ENCODE measurements at regions not wholly inside any gene's neighbourhood (a gene's known extent, or its start where the extent isn't known, plus 50 kb on each side); places are given as distances from the start of the nearest gene placed in this dataset.

DNA sequence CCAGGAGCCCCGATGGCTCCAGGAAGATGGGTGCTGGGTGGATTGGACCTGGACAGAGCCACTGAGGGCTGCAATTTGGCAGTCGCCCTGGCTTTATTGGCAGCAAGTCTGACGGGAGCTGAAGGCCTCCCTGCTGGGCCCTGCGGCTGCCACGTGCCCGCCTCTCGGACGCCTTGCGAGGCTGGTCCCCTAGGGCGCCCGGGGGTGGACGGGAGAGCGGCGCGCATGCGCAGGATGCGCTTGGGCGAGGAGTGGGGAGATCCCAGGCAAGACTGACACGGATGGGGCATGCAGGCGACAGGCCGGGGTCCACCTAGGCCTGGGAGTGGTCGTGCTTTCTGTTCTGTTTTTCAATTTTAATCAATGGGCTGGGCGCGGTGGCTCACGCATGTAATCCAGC, 150.0 kb downstream of the ADAMTS15 start:
- DNase-seq (ENCODE audit: low read depth, low spot score) (no peak), FAIRE-seq (no peak)
- Histone ChIP-seq H3K9me1 (ENCODE audit: control insufficient read depth, extremely low read depth, insufficient read depth, low read length) (no peaks in the 10 kb centered on the region), H3K27me3 (ENCODE audit: control insufficient read depth, extremely low read depth, insufficient read depth, low read length) (no peaks in the 10 kb centered on the region), H2AFZ (ENCODE audit: control insufficient read depth, low read length) (no peak overlapping the region), H3K36me3 (ENCODE audit: control insufficient read depth in 2 of 2, extremely low read depth in 1 of 2, insufficient read depth in 2 of 2, low read length in 2 of 2) (no peaks in the 10 kb centered on the region), H3K4me1 (ENCODE audit: control insufficient read depth, extremely low read depth, insufficient read depth, low read length) (no peaks in the 10 kb centered on the region), H3K9me3 (ENCODE audit: control insufficient read depth, low read depth, low read length) (no peaks in the 10 kb centered on the region), H3K4me3 (ENCODE audit: control insufficient read depth in 2 of 3, extremely low read depth in 1 of 3, insufficient read depth in 2 of 3, low read depth in 1 of 3, low read length in 3 of 3) (no peak overlapping the region), H3K9ac (ENCODE audit: control insufficient read depth, extremely low read depth, insufficient read depth, low read length) (no peak overlapping the region), H3K79me2 (ENCODE audit: control insufficient read depth, insufficient read depth, low read length) (no peaks in the 10 kb centered on the region), H3K27ac (ENCODE audit: control insufficient read depth, insufficient read depth, low read length) (no peak overlapping the region), H4K20me1 (ENCODE audit: control insufficient read depth, extremely low read depth, insufficient read depth, low read length) (no peaks in the 10 kb centered on the region), H3K4me2 (ENCODE audit: control insufficient read depth, extremely low read depth, insufficient read depth, low read depth, low read length) (no peak overlapping the region)
- no peak for TF ChIP-seq EZH2 (IDR thresholded peaks at IDR 0.05; ENCODE audit: low read length)
- TF ChIP-seq, protein P1, sequence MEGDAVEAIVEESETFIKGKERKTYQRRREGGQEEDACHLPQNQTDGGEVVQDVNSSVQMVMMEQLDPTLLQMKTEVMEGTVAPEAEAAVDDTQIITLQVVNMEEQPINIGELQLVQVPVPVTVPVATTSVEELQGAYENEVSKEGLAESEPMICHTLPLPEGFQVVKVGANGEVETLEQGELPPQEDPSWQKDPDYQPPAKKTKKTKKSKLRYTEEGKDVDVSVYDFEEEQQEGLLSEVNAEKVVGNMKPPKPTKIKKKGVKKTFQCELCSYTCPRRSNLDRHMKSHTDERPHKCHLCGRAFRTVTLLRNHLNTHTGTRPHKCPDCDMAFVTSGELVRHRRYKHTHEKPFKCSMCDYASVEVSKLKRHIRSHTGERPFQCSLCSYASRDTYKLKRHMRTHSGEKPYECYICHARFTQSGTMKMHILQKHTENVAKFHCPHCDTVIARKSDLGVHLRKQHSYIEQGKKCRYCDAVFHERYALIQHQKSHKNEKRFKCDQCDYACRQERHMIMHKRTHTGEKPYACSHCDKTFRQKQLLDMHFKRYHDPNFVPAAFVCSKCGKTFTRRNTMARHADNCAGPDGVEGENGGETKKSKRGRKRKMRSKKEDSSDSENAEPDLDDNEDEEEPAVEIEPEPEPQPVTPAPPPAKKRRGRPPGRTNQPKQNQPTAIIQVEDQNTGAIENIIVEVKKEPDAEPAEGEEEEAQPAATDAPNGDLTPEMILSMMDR (optimal IDR thresholded peaks at IDR 0.05 in 1 of 3, IDR thresholded peaks at IDR 0.05 in 1 of 3, conservative IDR thresholded peaks at IDR 0.05 in 1 of 3; ENCODE audit: extremely low read depth in 1 of 3, insufficient read depth in 2 of 3, low read length in 3 of 3): no peak
- dilution Hi-C loops (cut with MboI; ENCODE audit: extremely low pct_ligation_motif_present, low sequenced_read_pairs): no loop called here

DNA sequence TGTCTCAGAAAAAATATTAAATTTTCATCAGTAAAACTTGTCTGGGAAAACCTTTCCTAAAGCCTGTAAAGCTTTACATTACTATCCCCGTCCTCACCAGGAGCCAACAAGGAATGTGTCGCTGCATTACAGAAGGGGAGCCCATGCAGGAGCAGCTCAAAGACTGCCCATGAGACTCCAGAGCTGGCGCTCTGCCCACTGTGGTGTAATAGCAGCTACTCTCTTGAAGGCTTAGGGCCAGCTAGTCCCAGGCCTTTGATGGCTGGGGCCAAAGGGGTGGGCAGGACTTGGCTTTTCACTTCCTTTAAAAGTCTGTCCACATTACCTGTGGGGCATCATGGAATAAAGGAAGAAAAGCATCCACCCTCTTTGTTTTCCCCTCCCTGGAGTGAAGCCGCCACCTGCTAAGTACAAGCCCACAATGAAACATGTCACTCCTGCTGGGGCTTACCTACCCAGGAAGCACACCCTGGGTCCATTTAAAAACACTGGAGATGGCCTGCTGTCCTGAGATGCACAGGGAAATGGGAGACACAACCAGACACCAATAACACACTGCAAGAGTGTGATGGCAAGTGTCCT, 150.7 kb downstream of the ADAMTS15 start:
- FAIRE-seq: no peak

More for the DNA sequence above, 150.7 kb downstream of the ADAMTS15 start:
- H3K36me3 ChIP-seq (ENCODE audit: control insufficient read depth in 2 of 2, extremely low read depth in 1 of 2, insufficient read depth in 2 of 2, low read length in 2 of 2): no peaks in the 10 kb centered on the region
- DNase-seq (ENCODE audit: low read depth, low spot score): no peak
- no peak overlapping the region for H2AFZ ChIP-seq (ENCODE audit: control insufficient read depth, low read length)
- H3K9me3 ChIP-seq (ENCODE audit: control insufficient read depth, low read depth, low read length): no peaks in the 10 kb centered on the region
- H3K9me1 ChIP-seq (ENCODE audit: control insufficient read depth, extremely low read depth, insufficient read depth, low read length): no peaks in the 10 kb centered on the region
- H3K4me2 ChIP-seq (ENCODE audit: control insufficient read depth, extremely low read depth, insufficient read depth, low read depth, low read length): no peak overlapping the region
- no peak overlapping the region for H3K4me3 ChIP-seq (ENCODE audit: control insufficient read depth in 2 of 3, extremely low read depth in 1 of 3, insufficient read depth in 2 of 3, low read depth in 1 of 3, low read length in 3 of 3)
- dilution Hi-C loops (cut with MboI; ENCODE audit: extremely low pct_ligation_motif_present, low sequenced_read_pairs): no loop called here
- no peaks in the 10 kb centered on the region for H3K27me3 ChIP-seq (ENCODE audit: control insufficient read depth, extremely low read depth, insufficient read depth, low read length)
- H4K20me1 ChIP-seq (ENCODE audit: control insufficient read depth, extremely low read depth, insufficient read depth, low read length): no peaks in the 10 kb centered on the region
- no peak overlapping the region for H3K27ac ChIP-seq (ENCODE audit: control insufficient read depth, insufficient read depth, low read length)
- no peaks in the 10 kb centered on the region for H3K4me1 ChIP-seq (ENCODE audit: control insufficient read depth, extremely low read depth, insufficient read depth, low read length)
- no peaks in the 10 kb centered on the region for H3K79me2 ChIP-seq (ENCODE audit: control insufficient read depth, insufficient read depth, low read length)
- no peak for TF ChIP-seq EZH2 (IDR thresholded peaks at IDR 0.05; ENCODE audit: low read length)
- TF ChIP-seq, protein P1 (optimal IDR thresholded peaks at IDR 0.05 in 1 of 3, IDR thresholded peaks at IDR 0.05 in 1 of 3, conservative IDR thresholded peaks at IDR 0.05 in 1 of 3; ENCODE audit: extremely low read depth in 1 of 3, insufficient read depth in 2 of 3, low read length in 3 of 3): no peak
- H3K9ac ChIP-seq (ENCODE audit: control insufficient read depth, extremely low read depth, insufficient read depth, low read length): no peak overlapping the region
